ENCODE measurements at regions not wholly inside any gene's neighbourhood (a gene's known extent, or its start where the extent isn't known, plus 50 kb on each side); places are given as distances from the start of the nearest gene placed in this dataset.
A peak's percentile ranks its signal among the peaks of the same experiment; 100 is the strongest.

DNA sequence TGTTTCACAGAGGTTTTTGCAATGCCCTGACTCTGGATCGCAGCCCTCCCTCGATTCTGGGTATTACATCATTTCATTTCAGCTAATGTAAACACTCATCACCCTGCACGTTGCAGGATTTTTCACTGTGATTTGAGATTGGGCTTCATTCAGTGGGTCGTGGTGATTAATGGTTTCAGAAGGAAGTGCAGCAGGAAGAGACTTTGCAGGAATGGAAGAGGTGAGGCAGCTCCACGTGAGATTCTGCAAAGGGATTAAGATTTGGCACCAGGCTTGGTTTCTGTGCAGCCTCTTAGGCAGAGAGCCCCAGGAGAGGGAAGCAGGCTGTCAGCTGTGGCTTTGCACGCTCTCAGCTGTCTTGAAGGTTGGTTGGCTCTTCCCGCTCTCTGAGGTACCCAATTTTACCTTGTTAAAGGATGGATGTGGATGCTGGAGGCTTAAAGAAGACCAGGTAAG is 95.2 kb downstream of the PLCE1 start (continued):
- TF ChIP-seq, protein P1, sequence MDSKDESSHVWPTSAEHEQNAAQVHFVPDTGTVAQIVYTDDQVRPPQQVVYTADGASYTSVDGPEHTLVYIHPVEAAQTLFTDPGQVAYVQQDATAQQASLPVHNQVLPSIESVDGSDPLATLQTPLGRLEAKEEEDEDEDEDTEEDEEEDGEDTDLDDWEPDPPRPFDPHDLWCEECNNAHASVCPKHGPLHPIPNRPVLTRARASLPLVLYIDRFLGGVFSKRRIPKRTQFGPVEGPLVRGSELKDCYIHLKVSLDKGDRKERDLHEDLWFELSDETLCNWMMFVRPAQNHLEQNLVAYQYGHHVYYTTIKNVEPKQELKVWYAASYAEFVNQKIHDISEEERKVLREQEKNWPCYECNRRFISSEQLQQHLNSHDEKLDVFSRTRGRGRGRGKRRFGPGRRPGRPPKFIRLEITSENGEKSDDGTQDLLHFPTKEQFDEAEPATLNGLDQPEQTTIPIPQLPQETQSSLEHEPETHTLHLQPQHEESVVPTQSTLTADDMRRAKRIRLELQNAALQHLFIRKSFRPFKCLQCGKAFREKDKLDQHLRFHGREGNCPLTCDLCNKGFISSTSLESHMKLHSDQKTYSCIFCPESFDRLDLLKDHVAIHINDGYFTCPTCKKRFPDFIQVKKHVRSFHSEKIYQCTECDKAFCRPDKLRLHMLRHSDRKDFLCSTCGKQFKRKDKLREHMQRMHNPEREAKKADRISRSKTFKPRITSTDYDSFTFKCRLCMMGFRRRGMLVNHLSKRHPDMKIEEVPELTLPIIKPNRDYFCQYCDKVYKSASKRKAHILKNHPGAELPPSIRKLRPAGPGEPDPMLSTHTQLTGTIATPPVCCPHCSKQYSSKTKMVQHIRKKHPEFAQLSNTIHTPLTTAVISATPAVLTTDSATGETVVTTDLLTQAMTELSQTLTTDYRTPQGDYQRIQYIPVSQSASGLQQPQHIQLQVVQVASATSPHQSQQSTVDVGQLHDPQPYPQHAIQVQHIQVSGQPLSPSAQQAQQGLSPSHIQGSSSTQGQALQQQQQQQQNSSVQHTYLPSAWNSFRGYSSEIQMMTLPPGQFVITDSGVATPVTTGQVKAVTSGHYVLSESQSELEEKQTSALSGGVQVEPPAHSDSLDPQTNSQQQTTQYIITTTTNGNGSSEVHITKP (tag by site-specific recombination; IDR thresholded peaks at IDR 0.05), result peak; percentile 52; the same call in 1 of the 2 replicates
- TF ChIP-seq ZNF394 (tag by site-specific recombination; IDR thresholded peaks at IDR 0.05; ENCODE audit: borderline replicate concordance) (no peak), ZBTB20 (tag by site-specific recombination; IDR thresholded peaks at IDR 0.05) (0 out of 2 replicates have a peak, but pooled peaks have one; percentile 38), EGR2 (tag by site-specific recombination; IDR thresholded peaks at IDR 0.05; ENCODE audit: low read depth) (no peak), ZNF473 (tag by site-specific recombination; IDR thresholded peaks at IDR 0.05) (no peak)

DNA sequence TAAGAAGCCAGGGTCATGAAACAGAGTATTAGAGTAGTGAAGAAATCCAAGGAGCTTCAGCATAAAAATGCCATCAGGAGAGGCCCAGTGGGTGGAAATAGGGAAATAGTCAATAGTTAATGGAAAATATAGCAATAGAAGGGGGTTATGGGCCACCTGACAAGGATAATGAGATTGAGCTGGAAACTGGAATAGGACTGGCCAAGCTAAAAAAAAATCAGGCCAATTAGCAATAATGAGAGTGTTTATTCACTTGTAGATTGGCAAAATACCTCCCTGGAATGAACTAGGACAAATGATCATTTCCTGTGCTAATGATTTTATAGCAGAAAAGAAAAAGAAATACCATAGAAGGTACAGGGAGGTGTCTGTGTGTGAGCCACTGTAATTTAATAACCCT is 97.9 kb downstream of the PLCE1 start:
- Histone ChIP-seq H3K36me3 (ENCODE audit: control insufficient read depth in 2 of 2, insufficient read depth in 1 of 2, low read length in 2 of 2) (no peaks in the 10 kb centered on the region), H3K4me1 (ENCODE audit: control insufficient read depth, insufficient read depth, low read length) (peaks cover 13% of the 10 kb centered on the region), H3K4me3 (ENCODE audit: low read depth, low read length) (no peak overlapping the region), H3K27ac (ENCODE audit: extremely low read depth, low read depth, low read length) (no peak overlapping the region), H3K9me3 (ENCODE audit: control insufficient read depth, insufficient read depth, low read depth, low read length) (no peaks in the 10 kb centered on the region)
- TF ChIP-seq SALL2 (tag by site-specific recombination; IDR thresholded peaks at IDR 0.05; ENCODE audit: borderline replicate concordance) (no peak), ZNF114 (tag by site-specific recombination; IDR thresholded peaks at IDR 0.05) (no peak), ZNF768 (tag by site-specific recombination; IDR thresholded peaks at IDR 0.05) (no peak), REPIN1 (tag by site-specific recombination; IDR thresholded peaks at IDR 0.05; ENCODE audit: low read depth) (no peak), ZNF548 (tag by site-specific recombination; IDR thresholded peaks at IDR 0.05) (no peak), ZNF624 (tag by site-specific recombination; IDR thresholded peaks at IDR 0.05) (no peak), ZNF239 (tag by site-specific recombination; IDR thresholded peaks at IDR 0.05) (no peak), HOXC10 (CRISPR knock-in tag; IDR thresholded peaks at IDR 0.05) (no peak), BCL11A (tag by site-specific recombination; IDR thresholded peaks at IDR 0.05; ENCODE audit: low read depth) (no peak), KLF7 (tag by site-specific recombination; IDR thresholded peaks at IDR 0.05; ENCODE audit: borderline replicate concordance) (no peak), ZNF202 (tag by site-specific recombination; IDR thresholded peaks at IDR 0.05; ENCODE audit: borderline replicate concordance) (no peak), ZNF23 (tag by site-specific recombination; IDR thresholded peaks at IDR 0.05; ENCODE audit: borderline replicate concordance) (no peak)
- TF ChIP-seq, protein P2, sequence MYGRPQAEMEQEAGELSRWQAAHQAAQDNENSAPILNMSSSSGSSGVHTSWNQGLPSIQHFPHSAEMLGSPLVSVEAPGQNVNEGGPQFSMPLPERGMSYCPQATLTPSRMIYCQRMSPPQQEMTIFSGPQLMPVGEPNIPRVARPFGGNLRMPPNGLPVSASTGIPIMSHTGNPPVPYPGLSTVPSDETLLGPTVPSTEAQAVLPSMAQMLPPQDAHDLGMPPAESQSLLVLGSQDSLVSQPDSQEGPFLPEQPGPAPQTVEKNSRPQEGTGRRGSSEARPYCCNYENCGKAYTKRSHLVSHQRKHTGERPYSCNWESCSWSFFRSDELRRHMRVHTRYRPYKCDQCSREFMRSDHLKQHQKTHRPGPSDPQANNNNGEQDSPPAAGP (tag by site-specific recombination; IDR thresholded peaks at IDR 0.05), result no peak
- TF ChIP-seq, protein P3, sequence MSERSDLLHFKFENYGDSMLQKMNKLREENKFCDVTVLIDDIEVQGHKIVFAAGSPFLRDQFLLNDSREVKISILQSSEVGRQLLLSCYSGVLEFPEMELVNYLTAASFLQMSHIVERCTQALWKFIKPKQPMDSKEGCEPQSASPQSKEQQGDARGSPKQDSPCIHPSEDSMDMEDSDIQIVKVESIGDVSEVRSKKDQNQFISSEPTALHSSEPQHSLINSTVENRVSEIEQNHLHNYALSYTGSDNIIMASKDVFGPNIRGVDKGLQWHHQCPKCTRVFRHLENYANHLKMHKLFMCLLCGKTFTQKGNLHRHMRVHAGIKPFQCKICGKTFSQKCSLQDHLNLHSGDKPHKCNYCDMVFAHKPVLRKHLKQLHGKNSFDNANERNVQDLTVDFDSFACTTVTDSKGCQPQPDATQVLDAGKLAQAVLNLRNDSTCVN (tag by site-specific recombination; optimal IDR thresholded peaks at IDR 0.05), result no peak
- TF ChIP-seq, protein P4, sequence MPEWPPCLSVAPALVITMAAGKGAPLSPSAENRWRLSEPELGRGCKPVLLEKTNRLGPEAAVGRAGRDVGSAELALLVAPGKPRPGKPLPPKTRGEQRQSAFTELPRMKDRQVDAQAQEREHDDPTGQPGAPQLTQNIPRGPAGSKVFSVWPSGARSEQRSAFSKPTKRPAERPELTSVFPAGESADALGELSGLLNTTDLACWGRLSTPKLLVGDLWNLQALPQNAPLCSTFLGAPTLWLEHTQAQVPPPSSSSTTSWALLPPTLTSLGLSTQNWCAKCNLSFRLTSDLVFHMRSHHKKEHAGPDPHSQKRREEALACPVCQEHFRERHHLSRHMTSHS (tag by site-specific recombination; IDR thresholded peaks at IDR 0.05), result no peak
- TF ChIP-seq, protein P5, sequence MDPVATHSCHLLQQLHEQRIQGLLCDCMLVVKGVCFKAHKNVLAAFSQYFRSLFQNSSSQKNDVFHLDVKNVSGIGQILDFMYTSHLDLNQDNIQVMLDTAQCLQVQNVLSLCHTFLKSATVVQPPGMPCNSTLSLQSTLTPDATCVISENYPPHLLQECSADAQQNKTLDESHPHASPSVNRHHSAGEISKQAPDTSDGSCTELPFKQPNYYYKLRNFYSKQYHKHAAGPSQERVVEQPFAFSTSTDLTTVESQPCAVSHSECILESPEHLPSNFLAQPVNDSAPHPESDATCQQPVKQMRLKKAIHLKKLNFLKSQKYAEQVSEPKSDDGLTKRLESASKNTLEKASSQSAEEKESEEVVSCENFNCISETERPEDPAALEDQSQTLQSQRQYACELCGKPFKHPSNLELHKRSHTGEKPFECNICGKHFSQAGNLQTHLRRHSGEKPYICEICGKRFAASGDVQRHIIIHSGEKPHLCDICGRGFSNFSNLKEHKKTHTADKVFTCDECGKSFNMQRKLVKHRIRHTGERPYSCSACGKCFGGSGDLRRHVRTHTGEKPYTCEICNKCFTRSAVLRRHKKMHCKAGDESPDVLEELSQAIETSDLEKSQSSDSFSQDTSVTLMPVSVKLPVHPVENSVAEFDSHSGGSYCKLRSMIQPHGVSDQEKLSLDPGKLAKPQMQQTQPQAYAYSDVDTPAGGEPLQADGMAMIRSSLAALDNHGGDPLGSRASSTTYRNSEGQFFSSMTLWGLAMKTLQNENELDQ (tag by site-specific recombination; IDR thresholded peaks at IDR 0.05; ENCODE audit: low read depth), result no peak
- TF ChIP-seq, protein P6, sequence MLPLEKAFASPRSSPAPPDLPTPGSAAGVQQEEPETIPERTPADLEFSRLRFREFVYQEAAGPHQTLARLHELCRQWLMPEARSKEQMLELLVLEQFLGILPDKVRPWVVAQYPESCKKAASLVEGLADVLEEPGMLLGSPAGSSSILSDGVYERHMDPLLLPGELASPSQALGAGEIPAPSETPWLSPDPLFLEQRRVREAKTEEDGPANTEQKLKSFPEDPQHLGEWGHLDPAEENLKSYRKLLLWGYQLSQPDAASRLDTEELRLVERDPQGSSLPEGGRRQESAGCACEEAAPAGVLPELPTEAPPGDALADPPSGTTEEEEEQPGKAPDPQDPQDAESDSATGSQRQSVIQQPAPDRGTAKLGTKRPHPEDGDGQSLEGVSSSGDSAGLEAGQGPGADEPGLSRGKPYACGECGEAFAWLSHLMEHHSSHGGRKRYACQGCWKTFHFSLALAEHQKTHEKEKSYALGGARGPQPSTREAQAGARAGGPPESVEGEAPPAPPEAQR (tag by site-specific recombination; IDR thresholded peaks at IDR 0.05), result no peak
- POLR2A ChIA-PET, result no interaction called here
- CTCF ChIA-PET, result interaction anchor here (0.6 kb wide), 1 partner anchor 88 kb away, joined by 3 read pairs; no protein-coding TSS in a partner anchor

All from HEK293 (cell line).